Fibroblast of villous mesenchyme (primary cell): ENCODE measurements at regions not wholly inside any gene's neighbourhood (a gene's known extent, or its start where the extent isn't known, plus 50 kb on each side); places are given as distances from the start of the nearest gene placed in this dataset.

Experiments
- DNase-seq: peaks from one replicate; pipeline ENCODE4 v3.0.0-alpha.2; 2010; ENCODE audit warnings: low read depth
- H3K4me3 ChIP-seq: 2 replicates; pipeline ENCODE4 v1.5.1; 2011; ENCODE audit warnings: low read depth, mild to moderate bottlenecking, low read length
- TF ChIP-seq, protein P1 (sequence below): IDR thresholded peaks from 2 replicates; pipeline ENCODE4 v1.5.1; 2012; ENCODE audit warnings: low read depth, mild to moderate bottlenecking, low read length; ENCODE audit not compliant: insufficient read depth

DNA sequence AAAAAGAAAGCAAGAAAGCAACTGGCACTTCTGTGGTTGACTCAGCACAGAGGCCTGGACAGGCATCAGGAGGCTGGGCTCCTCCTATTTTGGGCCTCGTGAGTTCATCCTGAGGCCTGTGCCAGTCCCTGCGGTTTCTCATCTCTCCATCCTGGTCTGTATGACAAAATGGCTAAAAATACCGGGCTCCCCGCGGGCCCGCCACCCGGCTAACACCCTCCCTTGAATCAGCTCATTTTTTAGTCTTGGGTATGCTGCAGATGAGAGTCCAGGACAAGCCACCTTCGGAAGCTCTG lies 62.3 kb upstream of the YWHAQ start:
- DNase-seq: peak; percentile 55
- TF ChIP-seq, protein P1, sequence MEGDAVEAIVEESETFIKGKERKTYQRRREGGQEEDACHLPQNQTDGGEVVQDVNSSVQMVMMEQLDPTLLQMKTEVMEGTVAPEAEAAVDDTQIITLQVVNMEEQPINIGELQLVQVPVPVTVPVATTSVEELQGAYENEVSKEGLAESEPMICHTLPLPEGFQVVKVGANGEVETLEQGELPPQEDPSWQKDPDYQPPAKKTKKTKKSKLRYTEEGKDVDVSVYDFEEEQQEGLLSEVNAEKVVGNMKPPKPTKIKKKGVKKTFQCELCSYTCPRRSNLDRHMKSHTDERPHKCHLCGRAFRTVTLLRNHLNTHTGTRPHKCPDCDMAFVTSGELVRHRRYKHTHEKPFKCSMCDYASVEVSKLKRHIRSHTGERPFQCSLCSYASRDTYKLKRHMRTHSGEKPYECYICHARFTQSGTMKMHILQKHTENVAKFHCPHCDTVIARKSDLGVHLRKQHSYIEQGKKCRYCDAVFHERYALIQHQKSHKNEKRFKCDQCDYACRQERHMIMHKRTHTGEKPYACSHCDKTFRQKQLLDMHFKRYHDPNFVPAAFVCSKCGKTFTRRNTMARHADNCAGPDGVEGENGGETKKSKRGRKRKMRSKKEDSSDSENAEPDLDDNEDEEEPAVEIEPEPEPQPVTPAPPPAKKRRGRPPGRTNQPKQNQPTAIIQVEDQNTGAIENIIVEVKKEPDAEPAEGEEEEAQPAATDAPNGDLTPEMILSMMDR: no peak
- H3K4me3 ChIP-seq: no peak overlapping the region

DNA sequence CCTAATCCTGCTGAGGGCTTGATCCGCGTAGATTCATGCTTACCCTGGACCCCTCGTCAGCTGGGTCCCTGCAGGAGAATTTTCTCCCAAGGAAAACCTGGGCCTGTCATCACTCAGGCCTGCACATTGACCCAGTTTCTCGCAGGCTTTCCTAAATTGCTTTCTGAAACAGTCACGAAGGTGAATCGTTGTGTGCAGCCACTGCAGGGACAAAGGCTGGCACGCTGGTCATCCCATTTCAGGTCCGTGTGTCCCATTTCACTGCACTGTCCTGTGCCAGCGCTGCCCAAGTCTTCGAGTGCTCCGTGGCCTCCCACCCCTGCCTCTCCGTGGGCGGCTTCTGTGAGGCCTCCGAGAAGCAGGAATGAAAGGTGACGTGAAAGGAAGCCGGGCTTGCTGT lies 62.8 kb upstream of the YWHAQ start:
- DNase-seq: no peak
- TF ChIP-seq, protein P1: no peak
- H3K4me3 ChIP-seq: no peak overlapping the region

DNA sequence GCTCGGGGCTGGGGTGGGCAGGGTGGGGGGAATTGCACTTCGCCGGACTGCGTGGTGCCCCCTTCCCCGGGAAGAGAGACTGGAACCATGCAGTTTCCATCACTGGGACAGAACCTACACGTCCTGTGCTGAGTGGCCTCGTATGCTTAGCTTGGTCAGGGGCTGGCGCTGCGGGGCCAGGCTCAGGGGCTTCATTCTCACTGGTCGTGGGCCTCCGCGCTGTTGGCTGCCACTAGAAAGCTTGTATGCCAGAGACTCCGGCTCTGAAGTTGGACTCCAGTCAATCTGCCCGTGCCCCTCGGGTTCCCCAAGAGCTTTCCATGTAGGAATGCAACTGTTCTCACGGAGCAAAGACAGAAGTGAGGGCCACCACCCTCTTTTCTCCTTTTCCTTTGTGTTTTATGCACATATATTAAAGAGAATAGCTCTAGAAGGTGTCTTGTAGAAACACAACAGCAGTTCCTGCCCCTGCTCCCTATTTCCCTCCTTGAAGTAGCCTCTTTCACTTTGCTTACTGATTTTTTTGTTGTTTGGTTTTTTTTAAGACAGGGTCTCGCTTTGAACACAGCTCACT lies 64.0 kb upstream of the YWHAQ start:
- TF ChIP-seq, protein P1: no peak
- DNase-seq: no peak
- no peak overlapping the region for H3K4me3 ChIP-seq

DNA sequence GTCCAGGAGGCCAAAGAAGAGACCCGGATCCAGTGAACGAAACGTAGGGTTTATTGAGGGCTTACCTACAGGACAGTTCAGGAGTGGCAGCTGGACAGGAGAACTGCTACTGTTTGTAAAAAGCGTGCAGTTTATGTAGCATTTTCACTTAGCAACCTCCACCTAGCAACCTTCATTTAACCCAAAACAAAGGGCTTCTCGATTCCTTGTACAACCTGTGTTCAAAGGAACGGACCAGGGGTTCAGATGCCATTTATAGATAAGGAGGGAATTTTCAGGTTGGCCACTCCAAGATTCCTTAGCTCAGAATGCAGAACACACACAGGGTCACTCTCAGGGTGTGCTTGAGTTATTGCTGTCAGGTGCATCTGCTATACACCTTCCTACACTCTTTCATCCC lies 65.1 kb upstream of the YWHAQ start:
- DNase-seq: no peak
- H3K4me3 ChIP-seq: no peak overlapping the region
- TF ChIP-seq, protein P1: no peak

DNA sequence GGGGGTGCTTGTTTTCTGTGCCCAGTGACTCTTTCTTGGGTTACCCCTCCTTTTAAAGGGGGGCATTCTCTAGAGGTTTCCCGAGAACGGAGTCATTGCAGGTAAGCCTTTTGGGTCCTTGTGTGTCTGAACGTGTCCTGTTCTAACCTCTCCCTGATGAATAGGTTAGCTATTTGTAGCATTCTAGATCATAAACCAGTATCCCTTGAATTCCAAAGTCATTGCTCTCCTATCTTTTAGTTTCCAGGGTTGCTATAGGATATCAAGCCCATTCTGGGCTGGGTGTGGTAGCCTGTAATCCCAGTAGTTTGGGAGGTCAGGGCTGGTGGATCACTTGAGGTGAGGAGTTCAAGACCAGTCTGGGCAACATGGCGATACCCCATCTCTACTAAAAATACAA lies 65.9 kb upstream of the YWHAQ start:
- TF ChIP-seq, protein P1: no peak
- no peak overlapping the region for H3K4me3 ChIP-seq
- no peak for DNase-seq

DNA sequence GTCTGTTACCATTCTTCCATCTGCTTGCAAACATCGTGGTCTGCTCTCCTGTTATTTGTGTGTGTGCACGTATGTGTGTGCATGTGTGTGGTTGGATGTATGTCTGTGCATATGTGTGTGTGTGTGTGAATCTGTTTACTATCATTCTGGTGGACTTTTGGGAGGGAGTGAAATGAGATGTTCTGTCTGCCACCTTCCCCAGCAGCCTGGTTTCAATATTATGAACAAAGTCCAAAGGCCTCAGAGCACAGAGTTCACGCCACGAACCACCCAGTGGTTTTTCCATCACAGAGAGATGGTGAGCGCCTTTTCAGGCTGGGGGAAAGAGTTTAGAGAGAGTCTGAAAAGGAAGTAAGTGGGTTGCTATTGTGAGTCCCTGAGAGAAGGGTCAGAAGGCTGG lies 67.1 kb upstream of the YWHAQ start:
- TF ChIP-seq, protein P1: no peak
- no peak overlapping the region for H3K4me3 ChIP-seq
- DNase-seq: no peak
